IPS DF 6.9 (cell line): ENCODE measurements at regions not wholly inside any gene's neighbourhood (a gene's known extent, or its start where the extent isn't known, plus 50 kb on each side); places are given as distances from the start of the nearest gene placed in this dataset.

Experiments used
- DNase-seq: peaks from one replicate; pipeline ENCODE4 v3.0.0-alpha.2; 2013; ENCODE audit warnings: low read depth, low spot score
- H3K27ac ChIP-seq: one replicate; pipeline ENCODE4 v1.5.1; 2013; ENCODE audit warnings: low read length, control low read depth
- H3K27me3 ChIP-seq: 2 replicates; pipeline ENCODE4 v1.6.1; 2013; ENCODE audit warnings: mild to moderate bottlenecking, low read length; ENCODE audit not compliant: control insufficient read depth, insufficient read depth
- H3K36me3 ChIP-seq: 2 replicates; pipeline ENCODE4 v1.6.1; 2013; ENCODE audit warnings: low read length; ENCODE audit not compliant: control insufficient read depth, insufficient read depth
- H3K4me1 ChIP-seq: 2 replicates; pipeline ENCODE4 v1.6.1; 2013; ENCODE audit warnings: low read length; ENCODE audit not compliant: control insufficient read depth, insufficient read depth
- H3K4me3 ChIP-seq: 2 replicates; pipeline ENCODE4 v1.5.1; 2013; ENCODE audit warnings: mild to moderate bottlenecking, low read length
- H3K9me3 ChIP-seq: 2 replicates; pipeline ENCODE4 v1.6.1; 2013; ENCODE audit warnings: low read length, inconsistent platforms; ENCODE audit not compliant: control insufficient read depth, insufficient read depth
- WGBS: extraction: QIAGEN DNeasy Blood & Tissue Kit; methylation state at CpG from one replicate; pipeline ENCODE4 v1.1.7; 2013; ENCODE audit warnings: mixed read lengths, missing lambda C conversion rate; ENCODE audit not compliant: insufficient read length, insufficient coverage; 5-methylcytosine and 5-hydroxymethylcytosine counted together

- no CpG with 5 or more reads among the region's 4 CpGs for WGBS
- H3K36me3 ChIP-seq, result no peaks in the 10 kb centered on the region
- H3K4me3 ChIP-seq, result no peak overlapping the region
- H3K27ac ChIP-seq, result no peak overlapping the region
- H3K27me3 ChIP-seq, result no peaks in the 10 kb centered on the region
- no peak for DNase-seq
- H3K4me1 ChIP-seq, result no peaks in the 10 kb centered on the region
- H3K9me3 ChIP-seq, result no peaks in the 10 kb centered on the region
Measured at GRCh38 chr1:163912170-163912884, 590.6 kb downstream of the NUF2 start.

- H3K27ac ChIP-seq, result no peak overlapping the region
- H3K27me3 ChIP-seq, result no peaks in the 10 kb centered on the region
- H3K36me3 ChIP-seq, result no peaks in the 10 kb centered on the region
- H3K4me1 ChIP-seq, result no peaks in the 10 kb centered on the region
- H3K4me3 ChIP-seq, result no peak overlapping the region
- no peak for DNase-seq
- no peaks in the 10 kb centered on the region for H3K9me3 ChIP-seq
Measured at GRCh38 chr1:163914785-163915413, 593.1 kb downstream of the NUF2 start.

GRCh38 chr1:163922743-163923201, 601.0 kb downstream of the NUF2 start:
- Histone ChIP-seq H3K27ac (no peak overlapping the region), H3K4me3 (no peak overlapping the region), H3K9me3 (no peaks in the 10 kb centered on the region), H3K36me3 (no peaks in the 10 kb centered on the region), H3K27me3 (no peaks in the 10 kb centered on the region), H3K4me1 (no peaks in the 10 kb centered on the region)
- DNase-seq, result no peak

- Histone ChIP-seq H3K27ac (no peak overlapping the region), H3K27me3 (no peaks in the 10 kb centered on the region), H3K4me3 (no peak overlapping the region), H3K4me1 (no peaks in the 10 kb centered on the region), H3K36me3 (no peaks in the 10 kb centered on the region), H3K9me3 (no peaks in the 10 kb centered on the region)
- no peak for DNase-seq
- no CpG with 5 or more reads among the region's 3 CpGs for WGBS
Measured at GRCh38 chr1:163924041-163924440, 602.3 kb downstream of the NUF2 start.

- H3K27ac ChIP-seq, result no peak overlapping the region
- WGBS, result no CpG with 5 or more reads among the region's 1 CpG
Measured at GRCh38 chr1:163927493-163927892, 605.7 kb downstream of the NUF2 start.

GRCh38 chr1:163928069-163928468, 606.3 kb downstream of the NUF2 start:
- DNase-seq, result no peak
- H3K27ac ChIP-seq, result no peak overlapping the region
- H3K27me3 ChIP-seq, result no peaks in the 10 kb centered on the region

More at GRCh38 chr1:163927493-163927892, 605.7 kb downstream of the NUF2 start:
- no peak for DNase-seq
- H3K4me1 ChIP-seq, result no peaks in the 10 kb centered on the region
- no peaks in the 10 kb centered on the region for H3K36me3 ChIP-seq
- no peaks in the 10 kb centered on the region for H3K9me3 ChIP-seq
- no peaks in the 10 kb centered on the region for H3K27me3 ChIP-seq
- H3K4me3 ChIP-seq, result no peak overlapping the region

GRCh38 chr1:163928651-163929050, 606.9 kb downstream of the NUF2 start:
- H3K27me3 ChIP-seq, result no peaks in the 10 kb centered on the region
- no peak for DNase-seq
- no peaks in the 10 kb centered on the region for H3K9me3 ChIP-seq
- no peaks in the 10 kb centered on the region for H3K36me3 ChIP-seq
- no peak overlapping the region for H3K4me3 ChIP-seq
- H3K27ac ChIP-seq, result no peak overlapping the region
- no peaks in the 10 kb centered on the region for H3K4me1 ChIP-seq

More at GRCh38 chr1:163928069-163928468, 606.3 kb downstream of the NUF2 start:
- H3K36me3 ChIP-seq, result no peaks in the 10 kb centered on the region
- no peaks in the 10 kb centered on the region for H3K9me3 ChIP-seq
- no peak overlapping the region for H3K4me3 ChIP-seq
- H3K4me1 ChIP-seq, result no peaks in the 10 kb centered on the region

GRCh38 chr1:163932901-163933300, 611.1 kb downstream of the NUF2 start:
- Histone ChIP-seq H3K27me3 (no peaks in the 10 kb centered on the region), H3K9me3 (no peaks in the 10 kb centered on the region), H3K4me1 (no peaks in the 10 kb centered on the region), H3K27ac (no peak overlapping the region), H3K36me3 (no peaks in the 10 kb centered on the region), H3K4me3 (no peak overlapping the region)
- WGBS, result no CpG with 5 or more reads among the region's 3 CpGs
- no peak for DNase-seq

- Histone ChIP-seq H3K9me3 (no peaks in the 10 kb centered on the region), H3K27ac (no peak overlapping the region), H3K4me1 (no peaks in the 10 kb centered on the region), H3K4me3 (no peak overlapping the region), H3K36me3 (no peaks in the 10 kb centered on the region), H3K27me3 (no peaks in the 10 kb centered on the region)
- no CpG with 5 or more reads among the region's 3 CpGs for WGBS
- no peak for DNase-seq
Measured at GRCh38 chr1:163933437-163933836, 611.7 kb downstream of the NUF2 start.

- Histone ChIP-seq H3K4me3 (no peak overlapping the region), H3K4me1 (no peaks in the 10 kb centered on the region), H3K36me3 (no peaks in the 10 kb centered on the region), H3K27ac (no peak overlapping the region), H3K27me3 (no peaks in the 10 kb centered on the region), H3K9me3 (no peaks in the 10 kb centered on the region)
- no peak for DNase-seq
- WGBS, result no CpG with 5 or more reads among the region's 3 CpGs
Measured at GRCh38 chr1:163935738-163936374, 614.1 kb downstream of the NUF2 start.

- no CpG with 5 or more reads among the region's 1 CpG for WGBS
- no peak overlapping the region for H3K4me3 ChIP-seq
- no peak overlapping the region for H3K27ac ChIP-seq
- H3K36me3 ChIP-seq, result no peaks in the 10 kb centered on the region
- no peak for DNase-seq
- H3K4me1 ChIP-seq, result no peaks in the 10 kb centered on the region
- no peaks in the 10 kb centered on the region for H3K27me3 ChIP-seq
- no peaks in the 10 kb centered on the region for H3K9me3 ChIP-seq
Measured at GRCh38 chr1:163959622-163960021, 599.4 kb upstream of the PBX1 start.
